ENCODE measurements at regions not wholly inside any gene's neighbourhood (a gene's known extent, or its start where the extent isn't known, plus 50 kb on each side); places are given as distances from the start of the nearest gene placed in this dataset.

GRCh38 chr17:13678841-13679240, 77.1 kb upstream of the HS3ST3A1 start:
- H3K36me3 ChIP-seq: no peaks in the 10 kb centered on the region
- H3K9me3 ChIP-seq: no peaks in the 10 kb centered on the region
- H3K27me3 ChIP-seq: no peaks in the 10 kb centered on the region
- TF ChIP-seq CTCF (IDR thresholded peaks at IDR 0.05) (no peak), POLR2A (IDR thresholded peaks at IDR 0.05) (no peak)
- no peak for DNase-seq
- 57% methylated on average over 4 of the region's 4 CpGs for WGBS (ENCODE audit: insufficient coverage, low coverage, low lambda C conversion rate, missing lambda C conversion rate)
- no peak overlapping the region for H3K27ac ChIP-seq
- no peaks in the 10 kb centered on the region for H3K4me1 ChIP-seq
- no peak overlapping the region for H3K4me3 ChIP-seq
- intact Hi-C loops (cut with DNase I): no loop called here
- no peak for ATAC-seq

- no peak for TF ChIP-seq CTCF (IDR thresholded peaks at IDR 0.05)
- intact Hi-C loops (cut with DNase I): no loop called here
- ATAC-seq (no peak), DNase-seq (no peak)
- 71% methylated on average over 3 of the region's 3 CpGs for WGBS (ENCODE audit: insufficient coverage, low coverage, low lambda C conversion rate, missing lambda C conversion rate)
- no peaks in the 10 kb centered on the region for H3K36me3 ChIP-seq
- H3K4me1 ChIP-seq: no peaks in the 10 kb centered on the region
- no peak overlapping the region for H3K4me3 ChIP-seq
- H3K9me3 ChIP-seq: no peaks in the 10 kb centered on the region
- no peaks in the 10 kb centered on the region for H3K27me3 ChIP-seq
- no peak overlapping the region for H3K27ac ChIP-seq
Observed at GRCh38 chr17:13688716-13689115, 87.0 kb upstream of the HS3ST3A1 start.

- 71% methylated on average over 1 of the region's 1 CpG for WGBS (ENCODE audit: insufficient coverage, low coverage, low lambda C conversion rate, missing lambda C conversion rate)
- ATAC-seq (no peak), DNase-seq (no peak)
- Histone ChIP-seq H3K9me3 (no peaks in the 10 kb centered on the region), H3K27ac (no peak overlapping the region), H3K36me3 (no peaks in the 10 kb centered on the region), H3K4me3 (no peak overlapping the region), H3K27me3 (no peaks in the 10 kb centered on the region), H3K4me1 (no peaks in the 10 kb centered on the region)
- intact Hi-C loops (cut with DNase I): no loop called here
- TF ChIP-seq CTCF (IDR thresholded peaks at IDR 0.05): no peak
- TF ChIP-seq POLR2A (IDR thresholded peaks at IDR 0.05): no peak
Observed at GRCh38 chr17:13690806-13691205, 89.1 kb upstream of the HS3ST3A1 start.

GRCh38 chr17:13694934-13695333, 93.2 kb upstream of the HS3ST3A1 start:
- Histone ChIP-seq H3K27ac (no peak overlapping the region), H3K9me3 (no peaks in the 10 kb centered on the region), H3K36me3 (no peaks in the 10 kb centered on the region), H3K4me3 (no peak overlapping the region), H3K27me3 (no peaks in the 10 kb centered on the region), H3K4me1 (no peaks in the 10 kb centered on the region)
- no peak for TF ChIP-seq CTCF (IDR thresholded peaks at IDR 0.05)
- TF ChIP-seq POLR2A (IDR thresholded peaks at IDR 0.05): no peak
- intact Hi-C loops (cut with DNase I): no loop called here
- no peak for ATAC-seq
- DNase-seq: no peak

GRCh38 chr17:13698832-13699231, 97.1 kb upstream of the HS3ST3A1 start:
- no peaks in the 10 kb centered on the region for H3K36me3 ChIP-seq
- DNase-seq (no peak), ATAC-seq (no peak)
- TF ChIP-seq POLR2A (IDR thresholded peaks at IDR 0.05): no peak
- no peak for TF ChIP-seq CTCF (IDR thresholded peaks at IDR 0.05)
- intact Hi-C loops (cut with DNase I): no loop called here
- H3K27ac ChIP-seq: no peak overlapping the region
- no peaks in the 10 kb centered on the region for H3K9me3 ChIP-seq
- no peak overlapping the region for H3K4me3 ChIP-seq
- 84% methylated on average over 3 of the region's 3 CpGs for WGBS (ENCODE audit: insufficient coverage, low coverage, low lambda C conversion rate, missing lambda C conversion rate)
- no peaks in the 10 kb centered on the region for H3K4me1 ChIP-seq
- no peaks in the 10 kb centered on the region for H3K27me3 ChIP-seq

All from right lobe of liver (tissue), 6 donors.